GM12865 (cell line): ENCODE measurements at regions not wholly inside any gene's neighbourhood (a gene's known extent, or its start where the extent isn't known, plus 50 kb on each side); places are given as distances from the start of the nearest gene placed in this dataset.

ENCODE experiments used
- DNase-seq: peaks from one replicate; pipeline ENCODE4 v3.0.0; 2010; ENCODE audit warnings: low read depth
- H3K4me3 ChIP-seq: 2 replicates; pipeline ENCODE4 v1.5.1; 2011; ENCODE audit warnings: mild to moderate bottlenecking, low read depth, low read length, control low read depth
- TF ChIP-seq, protein P1 (sequence below): IDR thresholded peaks from 2 replicates; pipeline ENCODE4 v1.5.1; 2011; ENCODE audit warnings: low read length, control low read depth, low read depth, inconsistent platforms; ENCODE audit not compliant: insufficient read depth; ENCODE audit errors: missing control alignments

DNA sequence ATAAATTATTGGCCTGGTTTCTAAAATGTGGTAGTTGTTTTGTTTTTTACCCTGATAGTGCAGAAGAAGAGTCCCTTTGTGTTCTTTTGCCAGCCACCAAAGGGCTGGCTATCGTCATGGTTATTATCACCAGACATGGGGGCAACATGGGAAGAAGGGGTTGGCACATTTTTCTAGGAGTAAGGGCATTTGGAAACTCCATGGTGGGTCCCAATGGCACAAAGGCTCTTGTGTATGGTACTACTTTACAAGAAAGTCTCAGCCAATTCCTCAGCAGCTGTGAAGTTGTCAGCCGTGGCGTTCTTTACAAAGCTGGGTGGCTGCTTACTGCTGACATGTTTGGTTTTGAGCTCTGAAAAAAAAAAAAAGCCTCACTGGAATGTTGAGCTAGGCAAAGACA, 330.4 kb upstream of the ESRRG start:
- TF ChIP-seq, protein P1, sequence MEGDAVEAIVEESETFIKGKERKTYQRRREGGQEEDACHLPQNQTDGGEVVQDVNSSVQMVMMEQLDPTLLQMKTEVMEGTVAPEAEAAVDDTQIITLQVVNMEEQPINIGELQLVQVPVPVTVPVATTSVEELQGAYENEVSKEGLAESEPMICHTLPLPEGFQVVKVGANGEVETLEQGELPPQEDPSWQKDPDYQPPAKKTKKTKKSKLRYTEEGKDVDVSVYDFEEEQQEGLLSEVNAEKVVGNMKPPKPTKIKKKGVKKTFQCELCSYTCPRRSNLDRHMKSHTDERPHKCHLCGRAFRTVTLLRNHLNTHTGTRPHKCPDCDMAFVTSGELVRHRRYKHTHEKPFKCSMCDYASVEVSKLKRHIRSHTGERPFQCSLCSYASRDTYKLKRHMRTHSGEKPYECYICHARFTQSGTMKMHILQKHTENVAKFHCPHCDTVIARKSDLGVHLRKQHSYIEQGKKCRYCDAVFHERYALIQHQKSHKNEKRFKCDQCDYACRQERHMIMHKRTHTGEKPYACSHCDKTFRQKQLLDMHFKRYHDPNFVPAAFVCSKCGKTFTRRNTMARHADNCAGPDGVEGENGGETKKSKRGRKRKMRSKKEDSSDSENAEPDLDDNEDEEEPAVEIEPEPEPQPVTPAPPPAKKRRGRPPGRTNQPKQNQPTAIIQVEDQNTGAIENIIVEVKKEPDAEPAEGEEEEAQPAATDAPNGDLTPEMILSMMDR = no peak
- DNase-seq = no peak
- H3K4me3 ChIP-seq = no peak overlapping the region

DNA sequence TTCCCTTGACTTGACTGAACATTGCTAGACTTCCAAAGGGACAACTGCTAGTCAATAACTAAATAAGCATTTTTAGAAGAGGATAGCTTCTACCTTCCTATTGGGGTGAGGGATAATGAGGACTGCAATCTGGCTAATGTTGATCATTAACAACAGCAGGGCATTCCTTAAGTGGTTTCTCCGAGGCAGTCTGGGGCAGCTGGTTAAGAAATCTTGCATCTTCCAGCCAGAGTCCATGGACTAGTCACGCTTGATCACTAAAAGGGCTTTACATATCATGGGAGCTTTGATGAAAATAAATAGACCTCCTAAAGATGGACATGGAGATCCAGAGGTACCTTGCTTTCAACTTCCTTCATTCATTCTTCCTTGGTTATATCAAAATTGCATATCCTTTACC, 329.4 kb upstream of the ESRRG start:
- TF ChIP-seq, protein P1 = no peak

DNA sequence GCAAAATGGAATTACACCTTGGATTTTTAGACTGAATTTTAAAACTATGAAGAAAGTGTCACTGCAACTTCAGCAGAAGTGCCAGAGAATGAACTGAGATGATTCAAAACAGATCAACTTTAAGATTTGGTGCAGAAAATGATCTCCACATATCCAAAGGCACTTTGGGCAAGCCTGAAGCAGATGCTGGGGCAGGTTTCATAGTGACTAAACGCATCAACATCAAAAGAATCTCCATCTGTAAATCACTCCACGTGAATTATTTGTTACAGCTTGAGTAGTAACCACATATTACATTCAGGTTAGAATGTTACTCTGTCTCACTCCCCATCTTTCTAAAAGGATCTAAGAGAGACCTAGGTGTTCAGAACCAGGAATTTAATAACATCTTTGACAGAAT, 329.0 kb upstream of the ESRRG start:
- TF ChIP-seq, protein P1 = no peak
- H3K4me3 ChIP-seq = no peak overlapping the region
- no peak for DNase-seq

More for the DNA sequence above, 329.4 kb upstream of the ESRRG start:
- no peak for DNase-seq
- H3K4me3 ChIP-seq = no peak overlapping the region

DNA sequence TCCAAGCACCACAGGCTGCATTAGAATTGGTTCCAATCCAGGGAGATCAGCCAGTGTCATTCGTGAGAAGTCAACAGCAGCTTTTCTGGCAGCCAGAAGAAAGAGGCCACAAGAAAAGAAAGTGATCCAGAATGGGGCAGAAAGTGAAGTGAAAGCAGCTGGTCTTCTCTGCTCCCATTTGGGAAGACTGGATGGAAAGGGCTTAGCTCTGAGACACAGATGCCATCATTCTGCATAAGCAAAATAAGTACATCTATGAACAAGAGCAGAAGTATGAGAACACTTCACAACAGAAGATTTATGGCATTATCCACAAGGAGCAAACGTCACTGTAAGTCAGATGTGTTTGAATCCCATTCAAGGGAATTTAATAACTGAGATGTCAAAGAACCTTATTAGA, 326.5 kb upstream of the ESRRG start:
- DNase-seq = no peak
- H3K4me3 ChIP-seq = no peak overlapping the region
- TF ChIP-seq, protein P1 = no peak

GRCh38 chr1:217049081-217049480, 325.9 kb upstream of the ESRRG start:
- DNase-seq = no peak
- H3K4me3 ChIP-seq = no peak overlapping the region
- TF ChIP-seq, protein P1 = no peak

DNA sequence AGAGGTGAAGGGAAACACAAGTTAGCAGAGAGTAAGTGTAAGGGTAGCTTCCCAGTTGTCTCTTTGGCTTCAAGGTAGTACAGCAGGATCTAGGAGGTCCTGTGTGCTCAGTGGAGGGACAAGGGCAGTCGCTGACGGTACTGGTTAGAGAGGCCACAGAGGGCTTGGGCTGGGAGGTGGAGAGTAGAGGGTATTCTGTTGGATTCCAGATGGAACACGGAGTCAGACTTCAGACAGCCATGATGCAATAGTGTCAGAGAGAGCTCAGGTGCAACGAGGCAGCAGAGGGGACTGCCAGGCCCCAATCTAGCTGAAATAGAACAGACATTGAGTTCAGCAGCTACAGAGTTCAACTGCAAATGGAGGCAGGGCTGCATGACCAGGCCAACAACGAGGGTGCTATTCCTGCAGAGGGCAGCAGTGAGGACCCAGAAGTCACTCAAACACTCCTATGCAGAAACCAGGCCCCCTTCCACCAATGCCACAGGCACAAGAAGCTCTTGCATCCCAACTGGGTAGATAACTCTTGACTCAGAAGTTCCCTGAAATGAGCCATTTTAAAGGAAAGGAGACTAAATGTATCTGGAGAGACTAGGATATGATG, 325.0 kb upstream of the ESRRG start:
- TF ChIP-seq, protein P1 = peak; percentile 47
- no peak overlapping the region for H3K4me3 ChIP-seq
- DNase-seq = peak; percentile 37
